ENCODE measurements at regions not wholly inside any gene's neighbourhood (a gene's known extent, or its start where the extent isn't known, plus 50 kb on each side); places are given as distances from the start of the nearest gene placed in this dataset.

- no peaks in the 10 kb centered on the region for H3K79me2 ChIP-seq (ENCODE audit: low read length)
- DNase-seq (no peak), ATAC-seq (no peak)
- H3F3A ChIP-seq (ENCODE audit: low read length, unreplicated experiment), result no peaks in the 10 kb centered on the region
- ChIA-PET POLR2A (ENCODE audit: unreplicated experiment) (no interaction called here), CTCF (no interaction called here)
- no TSS peak for BruUV-seq (replicated peaks)
- no peaks in the 10 kb centered on the region for H3K27me3 ChIP-seq (ENCODE audit: low read length)
- no peaks in the 10 kb centered on the region for H3K9me3 ChIP-seq (ENCODE audit: low read length)
- H2AFZ ChIP-seq (ENCODE audit: low read length), result no peak overlapping the region
- H3K4me1 ChIP-seq (ENCODE audit: insufficient read depth, low read length), result no peaks in the 10 kb centered on the region
- H3K4me2 ChIP-seq (ENCODE audit: low read length), result no peak overlapping the region
- no peak overlapping the region for H3K27ac ChIP-seq (ENCODE audit: low read length)
- intact Hi-C loops (cut with micrococcal nuclease), result no loop called here
- H3K9me2 ChIP-seq (replicated peaks; ENCODE audit: low read length), result no peaks in the 10 kb centered on the region
- H3K4me3 ChIP-seq (ENCODE audit: low read length), result no peak overlapping the region
- no peaks in the 10 kb centered on the region for H3K36me3 ChIP-seq (ENCODE audit: low read depth, low read length)
- no peaks in the 10 kb centered on the region for H4K20me1 ChIP-seq (ENCODE audit: low read length)
- no peak overlapping the region for H3K9ac ChIP-seq (ENCODE audit: low read length)
- TF ChIP-seq CTCF (conservative IDR thresholded peaks at IDR 0.05; ENCODE audit: low read depth, low read length) (no peak), EZH2phosphoT487 (IDR thresholded peaks at IDR 0.05; ENCODE audit: borderline replicate concordance, low read length) (no peak), EZH2 (IDR thresholded peaks at IDR 0.05; ENCODE audit: low read length, unreplicated experiment) (no peak)
Observed at GRCh38 chr9:82513242-82513751, 524.7 kb downstream of the SPATA31D1 start.

DNA sequence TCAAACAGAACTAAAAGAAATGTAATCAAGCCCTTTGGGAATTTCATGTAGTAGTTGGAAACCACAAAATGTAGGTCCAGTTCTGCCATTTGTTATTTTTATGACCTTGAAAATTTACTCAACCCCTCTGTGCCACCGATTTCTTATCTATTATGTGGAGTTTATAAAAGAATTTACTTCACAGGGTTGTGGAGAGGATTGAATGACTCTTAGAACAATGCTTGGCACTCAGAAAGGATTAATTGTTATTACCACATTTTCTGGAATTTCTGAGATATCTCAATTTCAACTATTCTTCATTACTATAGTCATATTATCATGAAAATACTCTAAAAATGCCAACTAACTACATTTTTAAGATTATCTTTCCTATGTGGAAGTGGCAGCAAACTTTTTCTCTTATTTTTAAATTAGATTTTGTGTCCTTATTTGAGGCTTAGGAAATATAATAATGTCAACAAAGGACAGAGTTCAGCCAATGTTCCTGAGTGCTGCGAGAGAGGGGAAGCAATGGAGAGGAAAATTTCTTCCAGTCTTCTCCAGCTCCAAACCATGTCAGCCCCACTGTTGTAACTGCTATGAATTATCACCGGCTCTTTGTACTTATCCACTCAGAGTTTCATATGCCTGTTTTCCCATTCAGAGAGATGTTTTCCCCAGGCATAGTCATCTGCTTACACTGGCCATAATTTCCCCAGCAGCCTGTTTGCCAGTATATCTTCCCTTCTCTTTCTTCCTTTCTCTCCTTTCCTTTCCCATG is 525.6 kb downstream of the SPATA31D1 start:
- TF ChIP-seq CTCF (conservative IDR thresholded peaks at IDR 0.05; ENCODE audit: low read depth, low read length) (no peak), EZH2phosphoT487 (IDR thresholded peaks at IDR 0.05; ENCODE audit: borderline replicate concordance, low read length) (no peak), EZH2 (IDR thresholded peaks at IDR 0.05; ENCODE audit: low read length, unreplicated experiment) (no peak)
- ChIA-PET POLR2A (ENCODE audit: unreplicated experiment) (no interaction called here), CTCF (no interaction called here)
- Histone ChIP-seq H3K36me3 (ENCODE audit: low read depth, low read length) (no peaks in the 10 kb centered on the region), H3K79me2 (ENCODE audit: low read length) (no peaks in the 10 kb centered on the region), H3K27me3 (ENCODE audit: low read length) (no peaks in the 10 kb centered on the region), H2AFZ (ENCODE audit: low read length) (no peak overlapping the region), H4K20me1 (ENCODE audit: low read length) (no peaks in the 10 kb centered on the region), H3K9me2 (replicated peaks; ENCODE audit: low read length) (no peaks in the 10 kb centered on the region), H3K4me1 (ENCODE audit: insufficient read depth, low read length) (no peaks in the 10 kb centered on the region), H3K9me3 (ENCODE audit: low read length) (no peaks in the 10 kb centered on the region), H3F3A (ENCODE audit: low read length, unreplicated experiment) (no peaks in the 10 kb centered on the region), H3K4me3 (ENCODE audit: low read length) (no peak overlapping the region), H3K9ac (ENCODE audit: low read length) (no peak overlapping the region), H3K27ac (ENCODE audit: low read length) (no peak overlapping the region), H3K4me2 (ENCODE audit: low read length) (no peak overlapping the region)
- ATAC-seq (no peak), DNase-seq (no peak)
- intact Hi-C loops (cut with micrococcal nuclease), result no loop called here
- no TSS peak for BruUV-seq (replicated peaks)

- Histone ChIP-seq H3K4me1 (ENCODE audit: insufficient read depth, low read length) (no peaks in the 10 kb centered on the region), H3K9ac (ENCODE audit: low read length) (no peak overlapping the region), H2AFZ (ENCODE audit: low read length) (no peak overlapping the region), H3K4me3 (ENCODE audit: low read length) (no peak overlapping the region), H4K20me1 (ENCODE audit: low read length) (no peaks in the 10 kb centered on the region), H3K79me2 (ENCODE audit: low read length) (no peaks in the 10 kb centered on the region), H3K27me3 (ENCODE audit: low read length) (no peaks in the 10 kb centered on the region), H3K9me2 (replicated peaks; ENCODE audit: low read length) (no peaks in the 10 kb centered on the region), H3F3A (ENCODE audit: low read length, unreplicated experiment) (no peaks in the 10 kb centered on the region), H3K9me3 (ENCODE audit: low read length) (no peaks in the 10 kb centered on the region), H3K36me3 (ENCODE audit: low read depth, low read length) (no peaks in the 10 kb centered on the region), H3K4me2 (ENCODE audit: low read length) (no peak overlapping the region), H3K27ac (ENCODE audit: low read length) (no peak overlapping the region)
- POLR2A ChIA-PET (ENCODE audit: unreplicated experiment), result no interaction called here
- BruUV-seq (replicated peaks), result no TSS peak
- CTCF ChIA-PET, result no interaction called here
- TF ChIP-seq EZH2phosphoT487 (IDR thresholded peaks at IDR 0.05; ENCODE audit: borderline replicate concordance, low read length) (no peak), CTCF (conservative IDR thresholded peaks at IDR 0.05; ENCODE audit: low read depth, low read length) (no peak), EZH2 (IDR thresholded peaks at IDR 0.05; ENCODE audit: low read length, unreplicated experiment) (no peak)
- DNase-seq (no peak), ATAC-seq (no peak)
- intact Hi-C loops (cut with micrococcal nuclease), result no loop called here
Observed at GRCh38 chr9:82518868-82519267, 530.3 kb downstream of the SPATA31D1 start.

Data from PC-3 (cell line).